ENCODE measurements at regions not wholly inside any gene's neighbourhood (a gene's known extent, or its start where the extent isn't known, plus 50 kb on each side); places are given as distances from the start of the nearest gene placed in this dataset.

DNA sequence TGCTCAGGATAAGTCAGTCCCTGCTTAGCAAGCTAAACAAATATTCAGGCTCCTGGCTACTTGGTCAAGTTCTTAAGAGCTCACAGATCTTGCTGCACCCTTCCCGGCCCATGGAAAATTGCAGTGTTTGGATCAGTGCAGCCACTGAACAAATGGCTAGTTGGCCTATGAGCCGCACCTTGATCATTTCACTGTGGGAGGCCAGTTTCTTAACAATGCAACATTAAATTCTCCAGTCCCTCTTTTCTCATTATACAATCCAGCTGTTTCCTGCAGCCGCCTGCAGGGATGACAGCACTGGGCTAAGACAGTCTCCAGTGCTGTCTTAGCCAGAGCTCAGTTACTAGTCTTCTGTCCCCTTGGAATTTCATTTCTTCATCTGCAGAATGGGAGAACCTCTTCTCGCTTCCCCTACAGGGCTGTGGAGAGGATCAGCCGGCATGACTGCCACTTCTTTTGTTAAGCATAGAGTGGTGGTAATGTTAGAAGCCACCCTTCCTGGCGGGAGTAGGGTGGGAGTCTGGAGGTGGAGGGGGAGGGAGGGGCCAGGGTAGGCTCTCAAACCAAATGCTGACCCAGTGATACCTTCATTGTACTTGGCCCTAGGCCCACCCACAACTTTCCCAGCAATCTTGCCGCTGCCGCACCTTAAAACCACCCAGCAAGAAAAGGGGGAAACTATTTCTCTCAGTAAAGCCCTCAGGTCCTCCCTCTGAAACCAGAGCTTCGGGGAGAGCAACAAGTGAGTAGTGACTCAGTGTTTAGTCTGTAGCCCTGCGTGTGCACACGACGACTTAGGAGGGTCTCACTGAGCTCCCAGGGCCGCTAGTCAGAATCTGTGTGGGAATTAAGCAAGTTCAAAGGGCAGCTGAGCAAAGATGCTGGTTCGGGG is 145.7 kb downstream of the NUAK1 start:
- TF ChIP-seq POLR2AphosphoS5 (IDR thresholded peaks at IDR 0.05), result no peak
- no peak for TF ChIP-seq CTCF (IDR thresholded peaks at IDR 0.05)
- TF ChIP-seq POLR2A (IDR thresholded peaks at IDR 0.05), result no peak
- TF ChIP-seq EP300 (IDR thresholded peaks at IDR 0.05), result no peak
- Histone ChIP-seq H3K27me3 (no peaks in the 10 kb centered on the region), H3K36me3 (no peaks in the 10 kb centered on the region), H3K27ac (no peak overlapping the region), H3K9me3 (no peaks in the 10 kb centered on the region), H3K4me1 (no peaks in the 10 kb centered on the region), H3K4me3 (no peak overlapping the region)
- 14 to 53% methylated on average over 1 to 6 of the region's 14 CpGs for WGBS, 2 donors (ENCODE audit: low coverage in 1 of 2)
- peak; percentile 50 for ATAC-seq

GRCh38 chr12:105993766-105994555 is 144.8 kb downstream of the NUAK1 start:
- ATAC-seq, result no peak
- Histone ChIP-seq H3K27me3 (no peaks in the 10 kb centered on the region), H3K4me3 (no peak overlapping the region), H3K4me1 (no peaks in the 10 kb centered on the region), H3K36me3 (no peaks in the 10 kb centered on the region), H3K27ac (no peak overlapping the region), H3K9me3 (no peaks in the 10 kb centered on the region)
- WGBS, 2 donors (ENCODE audit: low coverage in 1 of 2), result 79 to 82% methylated on average over 10 to 15 of the region's 22 CpGs
- TF ChIP-seq POLR2AphosphoS5 (IDR thresholded peaks at IDR 0.05) (no peak), EP300 (IDR thresholded peaks at IDR 0.05) (no peak), CTCF (IDR thresholded peaks at IDR 0.05) (no peak)

DNA sequence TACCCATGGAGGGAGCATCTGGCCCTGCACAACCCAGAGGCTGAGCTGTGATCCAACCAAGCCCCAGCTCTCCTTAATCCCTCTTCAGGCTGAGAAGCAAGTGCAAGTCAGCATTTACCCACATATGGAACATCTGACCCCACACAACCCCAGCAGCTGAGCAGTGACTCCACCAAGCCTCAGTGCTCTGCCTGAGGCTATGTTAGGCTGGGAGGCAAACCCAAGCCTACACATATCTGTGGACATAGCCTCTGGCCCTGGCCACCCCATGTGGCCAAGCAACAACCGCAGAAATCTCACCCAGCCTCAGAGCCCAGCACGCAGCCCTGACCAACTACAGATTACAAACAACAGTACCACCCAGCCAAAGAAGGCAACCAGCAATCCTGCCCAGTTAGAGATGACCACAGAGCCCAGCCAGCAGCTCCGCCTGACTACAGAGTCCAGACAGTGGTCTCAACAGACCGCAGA is 142.8 kb downstream of the NUAK1 start:
- Histone ChIP-seq H3K9me3 (no peaks in the 10 kb centered on the region), H3K27me3 (no peaks in the 10 kb centered on the region), H3K4me1 (no peaks in the 10 kb centered on the region), H3K36me3 (no peaks in the 10 kb centered on the region), H3K27ac (no peak overlapping the region), H3K4me3 (no peak overlapping the region)
- TF ChIP-seq CTCF (IDR thresholded peaks at IDR 0.05) (no peak), EP300 (IDR thresholded peaks at IDR 0.05) (no peak), POLR2AphosphoS5 (IDR thresholded peaks at IDR 0.05) (no peak), POLR2A (IDR thresholded peaks at IDR 0.05) (no peak)
- 100% methylated on average over 1 of the region's 4 CpGs; no CpG with 5 or more reads in 1 of the 2 donors for WGBS, 2 donors (ENCODE audit: low coverage in 1 of 2)
- no peak for ATAC-seq

DNA sequence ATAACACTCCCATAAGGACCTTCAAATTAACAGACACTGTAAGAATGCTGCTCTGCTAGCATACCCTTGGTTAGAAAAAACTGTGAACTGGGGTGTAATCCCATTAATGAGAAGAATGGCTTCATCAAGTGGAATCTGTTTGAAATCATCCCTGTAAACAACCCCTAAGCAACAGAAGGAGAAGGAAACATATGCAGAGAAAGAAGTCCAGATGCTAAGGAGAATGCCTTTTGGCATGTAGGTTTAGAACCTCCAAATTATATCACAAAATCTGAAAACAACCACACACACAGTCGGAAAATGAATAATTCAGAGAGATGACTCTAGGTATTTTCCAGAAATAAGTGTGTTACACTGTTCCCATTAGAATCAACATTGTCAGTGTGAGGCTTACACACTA is 140.2 kb downstream of the NUAK1 start:
- Histone ChIP-seq H3K27ac (no peak overlapping the region), H3K9me3 (no peaks in the 10 kb centered on the region), H3K4me3 (no peak overlapping the region), H3K27me3 (no peaks in the 10 kb centered on the region), H3K36me3 (no peaks in the 10 kb centered on the region), H3K4me1 (no peaks in the 10 kb centered on the region)
- WGBS, 2 donors (ENCODE audit: low coverage in 1 of 2), result 92 to 100% methylated on average over 1 of the region's 1 CpG
- TF ChIP-seq POLR2AphosphoS5 (IDR thresholded peaks at IDR 0.05) (no peak), CTCF (IDR thresholded peaks at IDR 0.05) (no peak), EP300 (IDR thresholded peaks at IDR 0.05) (no peak), POLR2A (IDR thresholded peaks at IDR 0.05) (no peak)
- ATAC-seq, result no peak
